Keratinocyte (primary cell): ENCODE measurements at regions not wholly inside any gene's neighbourhood (a gene's known extent, or its start where the extent isn't known, plus 50 kb on each side); places are given as distances from the start of the nearest gene placed in this dataset.

ENCODE experiments used
- CTCF ChIP-seq, 3 experiments: IDR thresholded peaks in 1 of 3; conservative IDR thresholded peaks in 1 of 3; optimal IDR thresholded peaks in 1 of 3; 2 replicates in 2 of 3; 3 replicates in 1 of 3; pipeline versions ENCODE3 to v1.5.1; 2011; ENCODE audit warnings: low read length in 3 of 3, mild to moderate bottlenecking in 3 of 3, moderate library complexity in 2 of 3, control low read depth in 1 of 3, inconsistent platforms in 1 of 3; ENCODE audit not compliant: insufficient read depth in 2 of 3; ENCODE audit errors: extremely low read depth in 1 of 3
- EZH2 ChIP-seq: IDR thresholded peaks from one replicate; pipeline ENCODE4 v1.6.1; 2012; ENCODE audit warnings: inconsistent platforms, mild to moderate bottlenecking, low read length, moderate library complexity

GRCh38 chr3:147122350-147122749, 284.0 kb downstream of the ZIC4 start:
- TF ChIP-seq CTCF (optimal IDR thresholded peaks at IDR 0.05 in 1 of 3, IDR thresholded peaks at IDR 0.05 in 1 of 3, conservative IDR thresholded peaks at IDR 0.05 in 1 of 3; ENCODE audit: extremely low read depth in 1 of 3, insufficient read depth in 2 of 3, low read length in 3 of 3): no peak
- TF ChIP-seq EZH2: no peak
